ENCODE measurements at regions not wholly inside any gene's neighbourhood (a gene's known extent, or its start where the extent isn't known, plus 50 kb on each side); places are given as distances from the start of the nearest gene placed in this dataset.

DNA sequence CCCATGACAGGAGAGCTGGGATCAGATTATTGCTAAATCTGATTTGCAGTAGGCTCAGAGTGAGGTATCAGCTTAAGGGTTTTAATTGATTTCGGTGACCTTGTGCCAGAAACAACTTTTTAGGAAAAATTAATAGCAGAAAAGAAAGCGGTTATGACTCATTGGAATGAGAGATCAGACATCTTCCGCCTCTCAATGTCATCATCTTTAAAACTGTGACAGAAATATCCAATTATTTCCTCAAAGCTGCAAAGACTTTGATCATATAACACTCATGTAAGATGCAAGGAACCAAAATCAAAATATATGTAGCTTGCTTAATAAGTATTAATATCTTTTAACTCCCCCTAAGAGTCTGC is 190.1 kb upstream of the FOXF1 start:
- TF ChIP-seq, protein P1, sequence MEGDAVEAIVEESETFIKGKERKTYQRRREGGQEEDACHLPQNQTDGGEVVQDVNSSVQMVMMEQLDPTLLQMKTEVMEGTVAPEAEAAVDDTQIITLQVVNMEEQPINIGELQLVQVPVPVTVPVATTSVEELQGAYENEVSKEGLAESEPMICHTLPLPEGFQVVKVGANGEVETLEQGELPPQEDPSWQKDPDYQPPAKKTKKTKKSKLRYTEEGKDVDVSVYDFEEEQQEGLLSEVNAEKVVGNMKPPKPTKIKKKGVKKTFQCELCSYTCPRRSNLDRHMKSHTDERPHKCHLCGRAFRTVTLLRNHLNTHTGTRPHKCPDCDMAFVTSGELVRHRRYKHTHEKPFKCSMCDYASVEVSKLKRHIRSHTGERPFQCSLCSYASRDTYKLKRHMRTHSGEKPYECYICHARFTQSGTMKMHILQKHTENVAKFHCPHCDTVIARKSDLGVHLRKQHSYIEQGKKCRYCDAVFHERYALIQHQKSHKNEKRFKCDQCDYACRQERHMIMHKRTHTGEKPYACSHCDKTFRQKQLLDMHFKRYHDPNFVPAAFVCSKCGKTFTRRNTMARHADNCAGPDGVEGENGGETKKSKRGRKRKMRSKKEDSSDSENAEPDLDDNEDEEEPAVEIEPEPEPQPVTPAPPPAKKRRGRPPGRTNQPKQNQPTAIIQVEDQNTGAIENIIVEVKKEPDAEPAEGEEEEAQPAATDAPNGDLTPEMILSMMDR (conservative IDR thresholded peaks at IDR 0.05; ENCODE audit: low read length) = no peak
- no peak overlapping the region for H3K4me3 ChIP-seq (ENCODE audit: low read length)
- DNase-seq (ENCODE audit: low read depth) = no peak

DNA sequence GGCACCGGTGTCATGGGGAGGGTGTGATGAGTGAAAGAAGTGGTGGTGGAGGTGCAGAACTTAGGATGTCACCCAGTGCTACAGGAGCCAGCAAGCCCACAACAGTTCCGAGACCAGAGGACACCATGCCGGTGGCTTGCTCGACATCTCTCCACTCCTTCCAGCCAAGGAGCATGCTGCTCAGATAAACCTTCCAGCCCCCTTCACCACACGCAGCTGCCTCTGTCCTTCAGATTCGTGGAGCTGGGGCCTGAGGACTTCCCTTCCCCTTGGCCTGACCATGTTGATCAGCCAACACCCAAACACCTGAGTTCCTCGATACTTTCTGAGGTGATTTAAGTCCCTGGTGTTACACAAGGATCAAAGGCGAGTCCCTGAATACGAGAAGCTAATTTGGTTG is 188.8 kb upstream of the FOXF1 start:
- no peak overlapping the region for H3K4me3 ChIP-seq (ENCODE audit: low read length)
- TF ChIP-seq, protein P1 (conservative IDR thresholded peaks at IDR 0.05; ENCODE audit: low read length) = no peak
- no peak for DNase-seq (ENCODE audit: low read depth)

DNA sequence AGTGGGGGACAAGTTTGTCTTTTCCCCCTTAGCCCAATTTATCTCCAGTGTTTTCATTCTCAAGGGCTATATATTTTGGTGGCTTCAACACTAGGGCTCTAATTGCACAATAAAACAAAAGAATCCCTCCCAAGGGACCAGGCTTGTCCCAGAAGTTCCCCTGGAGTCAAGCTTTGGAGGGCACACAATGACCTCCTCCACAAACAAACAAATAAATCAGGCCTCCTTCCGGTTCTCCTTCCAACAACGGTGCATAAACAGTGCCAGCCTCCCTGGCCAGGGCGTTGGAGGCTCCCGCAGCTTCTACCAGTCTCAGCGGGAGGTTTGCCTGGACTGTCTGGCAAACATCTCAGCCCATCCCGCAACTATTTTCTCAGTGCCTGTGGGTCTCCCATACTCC is 188.0 kb upstream of the FOXF1 start:
- H3K4me3 ChIP-seq (ENCODE audit: low read length) = no peak overlapping the region
- TF ChIP-seq, protein P1 (conservative IDR thresholded peaks at IDR 0.05; ENCODE audit: low read length) = no peak
- DNase-seq (ENCODE audit: low read depth) = no peak

DNA sequence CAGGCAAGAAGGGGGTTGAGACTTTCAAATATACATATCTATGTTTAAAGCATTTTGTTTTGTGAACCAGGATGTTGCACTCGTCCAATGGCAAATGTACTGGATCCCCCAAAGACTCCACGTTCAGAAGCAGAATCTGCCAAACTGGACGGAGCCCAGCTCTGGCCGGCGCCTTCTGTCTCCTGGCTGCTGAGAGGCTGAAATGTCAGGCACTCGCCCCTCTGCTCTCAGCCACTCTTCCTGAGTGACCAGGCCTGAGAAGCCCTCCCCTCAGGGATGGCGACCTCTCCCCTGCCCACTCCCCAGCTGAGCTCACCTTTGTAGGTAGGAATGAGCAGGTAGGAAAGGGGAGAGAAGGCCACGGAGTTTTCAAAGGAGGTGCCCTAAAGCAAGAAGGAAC is 187.5 kb upstream of the FOXF1 start:
- TF ChIP-seq, protein P1 (conservative IDR thresholded peaks at IDR 0.05; ENCODE audit: low read length) = no peak
- DNase-seq (ENCODE audit: low read depth) = no peak
- no peak overlapping the region for H3K4me3 ChIP-seq (ENCODE audit: low read length)

DNA sequence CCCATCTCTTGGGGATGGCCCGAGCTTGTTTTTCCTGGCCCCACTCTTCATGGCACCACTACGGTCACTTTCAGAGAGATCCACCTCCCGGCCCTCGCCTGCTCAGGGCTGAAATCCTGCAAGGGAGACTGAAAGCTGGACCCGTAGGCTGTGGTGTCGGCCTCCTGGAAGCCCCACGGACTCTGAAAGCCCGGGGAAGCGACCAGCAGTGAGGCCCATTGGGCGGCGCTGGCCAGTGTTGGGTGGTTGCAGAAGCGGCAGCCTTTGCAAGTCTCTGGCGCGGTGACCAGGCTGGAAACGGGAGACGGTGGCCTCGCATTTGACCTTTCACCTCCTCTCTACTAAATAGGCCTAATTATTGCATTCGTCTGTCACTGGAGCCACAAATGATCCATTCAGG is 186.0 kb upstream of the FOXF1 start:
- H3K4me3 ChIP-seq (ENCODE audit: low read length) = no peak overlapping the region
- DNase-seq (ENCODE audit: low read depth) = no peak
- TF ChIP-seq, protein P1 (conservative IDR thresholded peaks at IDR 0.05; ENCODE audit: low read length) = no peak

DNA sequence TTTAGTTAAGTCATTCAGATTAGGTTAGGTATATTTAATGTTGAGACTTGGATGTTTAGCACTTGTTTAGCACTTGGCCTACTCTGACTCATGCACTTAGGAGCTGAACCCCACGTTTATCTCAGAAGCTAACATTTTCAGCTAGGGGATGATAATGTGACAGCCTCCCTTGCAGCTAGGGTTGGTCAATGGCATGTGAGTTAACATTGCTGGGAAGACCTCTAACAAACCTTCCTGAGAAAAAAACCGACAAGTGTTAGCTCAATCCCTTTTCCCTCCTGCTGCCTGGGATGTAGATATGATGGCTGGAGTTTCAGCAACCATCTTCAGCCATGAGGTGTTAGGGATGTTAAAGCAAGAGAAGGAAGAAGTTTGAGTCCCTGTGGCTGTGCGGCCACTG is 185.0 kb upstream of the FOXF1 start:
- DNase-seq (ENCODE audit: low read depth) = no peak
- H3K4me3 ChIP-seq (ENCODE audit: low read length) = no peak overlapping the region
- TF ChIP-seq, protein P1 (conservative IDR thresholded peaks at IDR 0.05; ENCODE audit: low read length) = no peak

DNA sequence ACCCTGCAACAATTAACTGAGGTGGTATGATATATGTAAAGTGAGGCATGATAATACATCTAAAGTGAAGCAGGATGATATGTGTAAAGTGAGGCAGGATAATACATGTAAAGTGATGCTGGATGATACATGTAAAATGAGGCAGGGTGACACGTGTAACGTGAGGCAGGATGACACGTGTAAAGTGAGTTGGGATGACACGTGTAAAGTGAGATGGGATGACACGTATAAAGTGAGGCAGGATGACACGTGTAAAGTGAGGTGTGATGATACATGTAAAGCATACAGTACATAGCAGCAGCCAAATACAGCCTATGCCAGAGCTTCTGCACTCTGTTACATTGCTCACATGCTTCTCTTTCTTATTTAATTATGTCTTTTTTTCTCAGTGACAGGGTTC is 184.4 kb upstream of the FOXF1 start:
- TF ChIP-seq, protein P1 (conservative IDR thresholded peaks at IDR 0.05; ENCODE audit: low read length) = no peak
- no peak for DNase-seq (ENCODE audit: low read depth)
- H3K4me3 ChIP-seq (ENCODE audit: low read length) = no peak overlapping the region
